Neural cell (in vitro differentiated cells): ENCODE measurements at regions not wholly inside any gene's neighbourhood (a gene's known extent, or its start where the extent isn't known, plus 50 kb on each side); places are given as distances from the start of the nearest gene placed in this dataset.

Experiments used
- EP300 ChIP-seq: fragments of 450-650 bp; conservative IDR thresholded peaks from 2 replicates; pipeline ENCODE4 v1.6.1; 2014; ENCODE audit warnings: antibody characterized with exemption, mild to moderate bottlenecking, moderate library complexity; ENCODE audit not compliant: poor library complexity, severe bottlenecking
- EZH2 ChIP-seq: fragments of 200-600, 300-800 bp; shearing (Covaris generic), sonication (generic); IDR thresholded peaks from 2 replicates; pipeline ENCODE4 v1.6.1; 2014; ENCODE audit warnings: antibody characterized with exemption, low read length, borderline replicate concordance, mild to moderate bottlenecking; ENCODE audit not compliant: insufficient read depth, poor library complexity, severe bottlenecking
- POLR2AphosphoS5 ChIP-seq: IDR thresholded peaks from 2 replicates; pipeline ENCODE4 v1.6.1; 2012
- RAD21 ChIP-seq: fragments of 450-650 bp; conservative IDR thresholded peaks from 2 replicates; pipeline ENCODE4 v1.6.1; 2014; ENCODE audit warnings: antibody characterized with exemption, mild to moderate bottlenecking, moderate library complexity
- SMC3 ChIP-seq: fragments of 450-650 bp; conservative IDR thresholded peaks from 2 replicates; pipeline ENCODE4 v1.6.1; 2014; ENCODE audit warnings: antibody characterized with exemption, mild to moderate bottlenecking, moderate library complexity; ENCODE audit not compliant: poor library complexity
- TF ChIP-seq, protein P1 (sequence below): fragments of 450-650 bp; IDR thresholded peaks from 2 replicates; pipeline ENCODE4 v1.5.1; 2014; ENCODE audit warnings: antibody characterized with exemption, mild to moderate bottlenecking, moderate library complexity; ENCODE audit not compliant: poor library complexity, severe bottlenecking
- TF ChIP-seq, protein P2 (sequence below): IDR thresholded peaks from 2 replicates; pipeline ENCODE4 v1.6.1; 2012; ENCODE audit warnings: borderline replicate concordance

DNA sequence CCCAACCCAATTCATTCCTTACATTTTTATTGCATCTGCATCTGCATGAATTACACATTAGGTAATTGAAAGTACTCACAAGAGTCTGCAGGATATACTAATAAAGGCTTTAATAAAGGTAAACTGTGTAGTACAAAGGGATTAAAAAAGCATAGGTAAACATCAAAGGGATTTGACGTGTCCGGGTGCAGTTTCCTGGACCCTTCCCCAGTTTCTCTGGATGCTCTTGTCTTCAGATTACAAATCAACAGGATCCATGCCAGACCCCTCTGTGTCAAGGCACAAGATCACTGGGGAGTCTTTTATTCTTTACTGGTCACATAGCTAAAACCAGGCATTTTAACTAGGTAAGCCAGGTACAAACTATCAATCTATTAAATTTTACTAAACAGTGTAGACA lies 177.2 kb upstream of the TYRP1 start:
- TF ChIP-seq POLR2AphosphoS5 (no peak), SMC3 (no peak), RAD21 (no peak), EZH2 (no peak), EP300 (no peak)
- TF ChIP-seq, protein P1, sequence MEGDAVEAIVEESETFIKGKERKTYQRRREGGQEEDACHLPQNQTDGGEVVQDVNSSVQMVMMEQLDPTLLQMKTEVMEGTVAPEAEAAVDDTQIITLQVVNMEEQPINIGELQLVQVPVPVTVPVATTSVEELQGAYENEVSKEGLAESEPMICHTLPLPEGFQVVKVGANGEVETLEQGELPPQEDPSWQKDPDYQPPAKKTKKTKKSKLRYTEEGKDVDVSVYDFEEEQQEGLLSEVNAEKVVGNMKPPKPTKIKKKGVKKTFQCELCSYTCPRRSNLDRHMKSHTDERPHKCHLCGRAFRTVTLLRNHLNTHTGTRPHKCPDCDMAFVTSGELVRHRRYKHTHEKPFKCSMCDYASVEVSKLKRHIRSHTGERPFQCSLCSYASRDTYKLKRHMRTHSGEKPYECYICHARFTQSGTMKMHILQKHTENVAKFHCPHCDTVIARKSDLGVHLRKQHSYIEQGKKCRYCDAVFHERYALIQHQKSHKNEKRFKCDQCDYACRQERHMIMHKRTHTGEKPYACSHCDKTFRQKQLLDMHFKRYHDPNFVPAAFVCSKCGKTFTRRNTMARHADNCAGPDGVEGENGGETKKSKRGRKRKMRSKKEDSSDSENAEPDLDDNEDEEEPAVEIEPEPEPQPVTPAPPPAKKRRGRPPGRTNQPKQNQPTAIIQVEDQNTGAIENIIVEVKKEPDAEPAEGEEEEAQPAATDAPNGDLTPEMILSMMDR = no peak
- TF ChIP-seq, protein P2, sequence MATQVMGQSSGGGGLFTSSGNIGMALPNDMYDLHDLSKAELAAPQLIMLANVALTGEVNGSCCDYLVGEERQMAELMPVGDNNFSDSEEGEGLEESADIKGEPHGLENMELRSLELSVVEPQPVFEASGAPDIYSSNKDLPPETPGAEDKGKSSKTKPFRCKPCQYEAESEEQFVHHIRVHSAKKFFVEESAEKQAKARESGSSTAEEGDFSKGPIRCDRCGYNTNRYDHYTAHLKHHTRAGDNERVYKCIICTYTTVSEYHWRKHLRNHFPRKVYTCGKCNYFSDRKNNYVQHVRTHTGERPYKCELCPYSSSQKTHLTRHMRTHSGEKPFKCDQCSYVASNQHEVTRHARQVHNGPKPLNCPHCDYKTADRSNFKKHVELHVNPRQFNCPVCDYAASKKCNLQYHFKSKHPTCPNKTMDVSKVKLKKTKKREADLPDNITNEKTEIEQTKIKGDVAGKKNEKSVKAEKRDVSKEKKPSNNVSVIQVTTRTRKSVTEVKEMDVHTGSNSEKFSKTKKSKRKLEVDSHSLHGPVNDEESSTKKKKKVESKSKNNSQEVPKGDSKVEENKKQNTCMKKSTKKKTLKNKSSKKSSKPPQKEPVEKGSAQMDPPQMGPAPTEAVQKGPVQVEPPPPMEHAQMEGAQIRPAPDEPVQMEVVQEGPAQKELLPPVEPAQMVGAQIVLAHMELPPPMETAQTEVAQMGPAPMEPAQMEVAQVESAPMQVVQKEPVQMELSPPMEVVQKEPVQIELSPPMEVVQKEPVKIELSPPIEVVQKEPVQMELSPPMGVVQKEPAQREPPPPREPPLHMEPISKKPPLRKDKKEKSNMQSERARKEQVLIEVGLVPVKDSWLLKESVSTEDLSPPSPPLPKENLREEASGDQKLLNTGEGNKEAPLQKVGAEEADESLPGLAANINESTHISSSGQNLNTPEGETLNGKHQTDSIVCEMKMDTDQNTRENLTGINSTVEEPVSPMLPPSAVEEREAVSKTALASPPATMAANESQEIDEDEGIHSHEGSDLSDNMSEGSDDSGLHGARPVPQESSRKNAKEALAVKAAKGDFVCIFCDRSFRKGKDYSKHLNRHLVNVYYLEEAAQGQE = no peak
